ENCODE measurements at regions not wholly inside any gene's neighbourhood (a gene's known extent, or its start where the extent isn't known, plus 50 kb on each side); places are given as distances from the start of the nearest gene placed in this dataset.

GRCh38 chr9:115531410-115532125 lies 413.6 kb upstream of the TNC start:
- no peaks in the 10 kb centered on the region for H3K9me3 ChIP-seq
- no peaks in the 10 kb centered on the region for H3K4me1 ChIP-seq
- intact Hi-C loops (cut with DNase I; ENCODE audit: low total_unique reads): no loop called here
- no peak for DNase-seq
- no peak overlapping the region for H3K4me3 ChIP-seq
- no peak for TF ChIP-seq CTCF (IDR thresholded peaks at IDR 0.05)
- no peak for TF ChIP-seq POLR2A (IDR thresholded peaks at IDR 0.05)
- H3K27ac ChIP-seq: peak overlapping the region in 1 of 2 donors; percentile 38
- no peaks in the 10 kb centered on the region for H3K36me3 ChIP-seq
- H3K27me3 ChIP-seq: no peaks in the 10 kb centered on the region

GRCh38 chr9:115533511-115533910 lies 415.6 kb upstream of the TNC start:
- no peak for TF ChIP-seq CTCF (IDR thresholded peaks at IDR 0.05)
- H3K4me3 ChIP-seq: no peak overlapping the region
- no peak for DNase-seq
- H3K27ac ChIP-seq: no peak overlapping the region
- intact Hi-C loops (cut with DNase I; ENCODE audit: low total_unique reads): no loop called here
- H3K36me3 ChIP-seq: no peaks in the 10 kb centered on the region
- no peaks in the 10 kb centered on the region for H3K27me3 ChIP-seq
- H3K4me1 ChIP-seq: no peaks in the 10 kb centered on the region
- no peaks in the 10 kb centered on the region for H3K9me3 ChIP-seq

- DNase-seq: no peak
- intact Hi-C loops (cut with DNase I; ENCODE audit: low total_unique reads): no loop called here
- no peak overlapping the region for H3K4me3 ChIP-seq
- no peaks in the 10 kb centered on the region for H3K27me3 ChIP-seq
- TF ChIP-seq POLR2A (IDR thresholded peaks at IDR 0.05) (no peak), CTCF (IDR thresholded peaks at IDR 0.05) (no peak)
- no peaks in the 10 kb centered on the region for H3K4me1 ChIP-seq
- H3K9me3 ChIP-seq: no peaks in the 10 kb centered on the region
- H3K27ac ChIP-seq: no peak overlapping the region
- no peaks in the 10 kb centered on the region for H3K36me3 ChIP-seq
Measured at GRCh38 chr9:115540091-115540490, 422.1 kb upstream of the TNC start.

DNA sequence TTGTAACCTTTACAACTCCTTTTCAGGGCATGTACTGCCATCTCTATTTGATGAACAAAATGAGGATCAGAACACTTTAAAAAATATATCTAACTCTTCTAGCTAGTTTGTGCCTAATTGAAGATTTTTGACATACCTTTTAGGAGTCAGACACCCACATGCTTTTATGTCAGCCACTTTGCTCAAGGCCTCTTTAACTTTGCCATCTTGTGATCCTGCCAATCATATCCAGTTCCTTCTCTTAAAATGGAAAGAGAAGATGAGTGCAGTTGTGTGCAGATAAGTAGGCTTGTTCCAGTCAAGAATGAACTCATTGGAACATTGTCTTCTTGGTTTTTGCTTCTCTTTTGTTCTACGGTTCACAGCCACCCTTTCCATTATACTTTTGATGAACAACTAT lies 425.6 kb upstream of the TNC start:
- TF ChIP-seq CTCF (IDR thresholded peaks at IDR 0.05): no peak
- no peak for TF ChIP-seq POLR2A (IDR thresholded peaks at IDR 0.05)
- no peak overlapping the region for H3K4me3 ChIP-seq
- intact Hi-C loops (cut with DNase I; ENCODE audit: low total_unique reads): no loop called here
- no peaks in the 10 kb centered on the region for H3K27me3 ChIP-seq
- H3K27ac ChIP-seq: no peak overlapping the region
- no peaks in the 10 kb centered on the region for H3K36me3 ChIP-seq
- H3K4me1 ChIP-seq: no peaks in the 10 kb centered on the region
- DNase-seq: no peak
- no peaks in the 10 kb centered on the region for H3K9me3 ChIP-seq

DNA sequence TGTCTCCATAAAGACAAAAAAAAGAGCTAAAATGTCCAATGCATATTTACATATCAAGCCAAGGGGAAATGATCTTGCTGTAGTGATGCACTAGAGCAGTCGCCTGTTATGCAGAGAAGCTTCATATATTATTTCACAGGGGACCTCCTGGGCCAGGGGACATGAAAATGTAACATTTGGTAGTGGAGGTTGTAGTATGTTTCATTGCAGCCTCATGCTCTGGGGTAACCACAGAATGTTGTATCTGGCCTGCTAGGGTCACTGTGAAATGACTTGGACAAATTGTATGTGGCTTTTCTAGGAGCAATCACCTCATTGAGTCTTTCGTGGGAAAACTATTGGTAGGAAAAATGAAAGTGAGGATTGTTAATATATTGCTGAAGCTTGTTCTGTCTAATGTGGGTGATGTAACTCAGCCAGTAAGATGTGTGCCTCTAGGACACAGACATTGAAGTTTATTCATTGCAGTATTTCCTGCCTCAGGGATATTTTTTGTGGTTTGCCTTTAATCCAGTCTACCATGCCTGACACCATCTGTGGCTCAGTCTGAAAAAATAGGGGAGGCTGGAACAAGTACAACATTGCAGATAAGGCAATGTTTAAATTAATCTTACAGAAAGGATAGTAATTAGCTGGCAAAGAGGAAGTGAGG lies 430.8 kb upstream of the TNC start:
- DNase-seq: no peak
- Histone ChIP-seq H3K4me1 (no peaks in the 10 kb centered on the region), H3K27ac (no peak overlapping the region), H3K9me3 (no peaks in the 10 kb centered on the region), H3K36me3 (no peaks in the 10 kb centered on the region), H3K4me3 (no peak overlapping the region), H3K27me3 (no peaks in the 10 kb centered on the region)
- intact Hi-C loops (cut with DNase I; ENCODE audit: low total_unique reads): no loop called here
- no peak for TF ChIP-seq CTCF (IDR thresholded peaks at IDR 0.05)
- TF ChIP-seq POLR2A (IDR thresholded peaks at IDR 0.05): no peak
